CD14-positive monocyte (primary cell): ENCODE measurements at regions not wholly inside any gene's neighbourhood (a gene's known extent, or its start where the extent isn't known, plus 50 kb on each side); places are given as distances from the start of the nearest gene placed in this dataset.

Experiments used
- DNase-seq, 3 donors: peaks; one replicate each; pipeline ENCODE4 v3.0.0-alpha.2; 2011 to 2022
- H2AFZ ChIP-seq: 2 replicates; pipeline ENCODE4 v1.6.0; 2012; ENCODE audit warnings: mild to moderate bottlenecking, low read depth, low read length, inconsistent platforms; ENCODE audit not compliant: insufficient read depth, poor library complexity, severe bottlenecking
- H3K27ac ChIP-seq, 2 donors: 1 replicate in 1 of 2; 2 replicates in 1 of 2; pipeline ENCODE4 v1.5.1; 2012 to 2013; ENCODE audit warnings: low read length in 2 of 2, control low read depth in 1 of 2, inconsistent platforms in 1 of 2, low read depth in 1 of 2, mild to moderate bottlenecking in 1 of 2
- H3K27me3 ChIP-seq, 2 donors: one replicate each; pipeline versions ENCODE4 v1.6.0 to v1.6.1; 2011 to 2013; ENCODE audit warnings: low read length in 2 of 2; ENCODE audit not compliant: control insufficient read depth in 2 of 2, insufficient read depth in 2 of 2
- H3K36me3 ChIP-seq, 2 donors: replicated peaks in 1 of 2; 1 replicate in 1 of 2; 2 replicates in 1 of 2; pipeline versions ENCODE4 v1.5.1 to v1.6.1; 2012 to 2013; ENCODE audit warnings: low read length in 2 of 2, control low read depth in 1 of 2, inconsistent platforms in 1 of 2, mild to moderate bottlenecking in 1 of 2; ENCODE audit not compliant: insufficient read depth in 2 of 2, control insufficient read depth in 1 of 2
- H3K4me1 ChIP-seq, 2 donors: 1 replicate in 1 of 2; 2 replicates in 1 of 2; pipeline versions ENCODE4 v1.5.1 to v1.6.1; 2012 to 2013; ENCODE audit warnings: low read length in 2 of 2, control low read depth in 1 of 2, inconsistent platforms in 1 of 2, mild to moderate bottlenecking in 1 of 2, moderate library complexity in 1 of 2; ENCODE audit not compliant: insufficient read depth in 2 of 2, control insufficient read depth in 1 of 2
- H3K4me2 ChIP-seq: replicated peaks from 2 replicates; pipeline ENCODE3; 2012; ENCODE audit warnings: low read length, moderate library complexity, mild to moderate bottlenecking; ENCODE audit not compliant: poor library complexity, severe bottlenecking; ENCODE audit errors: extremely low read depth
- H3K4me3 ChIP-seq, 3 experiments: fragments of 200-600 bp in 1 of 3; sonication (generic) in 1 of 3; replicated peaks in 1 of 3; 1 replicate in 2 of 3; 2 replicates in 1 of 3; pipeline ENCODE4 v1.5.1; 2011 to 2013; ENCODE audit warnings: low read length in 3 of 3, mild to moderate bottlenecking in 3 of 3, control low read depth in 2 of 3, low read depth in 2 of 3, inconsistent platforms in 1 of 3, moderate library complexity in 1 of 3
- H3K79me2 ChIP-seq: 2 replicates; pipeline ENCODE4 v1.6.0; 2012; ENCODE audit warnings: mild to moderate bottlenecking, control low read depth, inconsistent platforms, low read length, moderate library complexity; ENCODE audit not compliant: insufficient read depth
- H3K9ac ChIP-seq: 2 replicates; pipeline ENCODE4 v1.6.0; 2017; ENCODE audit warnings: low read length, mild to moderate bottlenecking; ENCODE audit not compliant: insufficient read depth, poor library complexity, severe bottlenecking
- H3K9me3 ChIP-seq, 2 donors: replicated peaks in 1 of 2; 1 replicate in 1 of 2; 2 replicates in 1 of 2; pipeline versions ENCODE4 v1.5.1 to v1.6.1; 2012 to 2013; ENCODE audit warnings: low read length in 2 of 2, control low read depth in 1 of 2; ENCODE audit not compliant: control insufficient read depth in 1 of 2, insufficient read depth in 1 of 2
- H4K20me1 ChIP-seq: 2 replicates; pipeline ENCODE4 v1.6.0; 2012; ENCODE audit warnings: mild to moderate bottlenecking, low read length, control low read depth, moderate library complexity; ENCODE audit not compliant: insufficient read depth
- H3K27ac Mint-ChIP-seq, 7 donors: one replicate each; pipeline ENCODE4 v1.8.0; 2020; ENCODE audit warnings: mild to moderate bottlenecking in 7 of 7, mixed read lengths in 7 of 7, moderate library complexity in 6 of 7, inconsistent platforms in 2 of 7
- H3K27me3 Mint-ChIP-seq, 3 donors: one replicate each; pipeline ENCODE4 v1.8.0; 2021 to 2022; ENCODE audit warnings: low read depth in 3 of 3, mild to moderate bottlenecking in 3 of 3, mixed read lengths in 3 of 3, moderate library complexity in 3 of 3, inconsistent platforms in 1 of 3
- H3K36me3 Mint-ChIP-seq, 2 donors: one replicate each; pipeline ENCODE4 v1.8.0; 2020; ENCODE audit warnings: mixed read lengths in 2 of 2, inconsistent platforms in 1 of 2, mild to moderate bottlenecking in 1 of 2
- H3K4me1 Mint-ChIP-seq: one replicate; pipeline ENCODE4 v1.8.0; 2020; ENCODE audit warnings: mild to moderate bottlenecking, mixed read lengths
- H3K4me3 Mint-ChIP-seq, 2 donors: one replicate each; pipeline ENCODE4 v1.8.0; 2020; ENCODE audit warnings: mild to moderate bottlenecking in 2 of 2, mixed read lengths in 2 of 2, moderate library complexity in 1 of 2
- H3K9me3 Mint-ChIP-seq, 7 donors: one replicate each; pipeline ENCODE4 v1.8.0; 2020 to 2022; ENCODE audit warnings: mixed read lengths in 7 of 7, mild to moderate bottlenecking in 6 of 7, moderate library complexity in 6 of 7, inconsistent platforms in 2 of 7
- CTCF ChIP-seq: fragments of 200-600 bp; IDR thresholded peaks from one replicate; pipeline ENCODE4 v1.8.0; 2022; ENCODE audit warnings: antibody characterized with exemption, mild to moderate bottlenecking
- WGBS: methylation state at CpG from one replicate; pipeline ENCODE4 v1.1.5; 2013; ENCODE audit warnings: missing lambda C conversion rate; ENCODE audit not compliant: insufficient coverage; 5-methylcytosine and 5-hydroxymethylcytosine counted together
- intact Hi-C, 2 donors: fragments of 100-400 bp; cut with micrococcal nuclease; formaldehyde crosslinking; loops; one replicate each; pipeline versions ENCODE4 v1.15.0 to v1.15.1; 2023

- Mint-ChIP-seq H3K27me3 (peaks cover 3 to 6% (median 3%) of the 10 kb centered on the region in 3 donors), H3K9me3 (peaks cover 3 to 15% (median 5%) of the 10 kb centered on the region in 7 donors), H3K27ac (no peak overlapping the region), H3K36me3 (no peaks in the 10 kb centered on the region), H3K4me1 (no peaks in the 10 kb centered on the region), H3K4me3 (no peak overlapping the region)
- H3K4me2 ChIP-seq = no peak overlapping the region
- H4K20me1 ChIP-seq = no peaks in the 10 kb centered on the region
- no peaks in the 10 kb centered on the region for H3K9me3 ChIP-seq
- H3K4me1 ChIP-seq = no peaks in the 10 kb centered on the region
- no peaks in the 10 kb centered on the region for H3K79me2 ChIP-seq
- H3K9ac ChIP-seq = no peak overlapping the region
- no peak overlapping the region for H2AFZ ChIP-seq
- H3K27ac ChIP-seq = no peak overlapping the region
- DNase-seq = no peak
- intact Hi-C loops = no loop called here
- H3K36me3 ChIP-seq = no peaks in the 10 kb centered on the region
- no peaks in the 10 kb centered on the region for H3K27me3 ChIP-seq
- WGBS = 100% methylated on average over 1 of the region's 1 CpG
- no peak for TF ChIP-seq CTCF
- no peak overlapping the region for H3K4me3 ChIP-seq
These were observed 228.7 kb downstream of the SHOX start for GRCh38 chrX:859329-859728.

GRCh38 chrX:858542-859078, 228.0 kb downstream of the SHOX start:
- Histone ChIP-seq H3K79me2 (no peaks in the 10 kb centered on the region), H3K9me3 (no peaks in the 10 kb centered on the region), H3K36me3 (no peaks in the 10 kb centered on the region), H4K20me1 (no peaks in the 10 kb centered on the region), H3K9ac (no peak overlapping the region), H3K27me3 (no peaks in the 10 kb centered on the region), H3K4me2 (no peak overlapping the region), H2AFZ (no peak overlapping the region), H3K4me3 (no peak overlapping the region), H3K27ac (no peak overlapping the region), H3K4me1 (no peaks in the 10 kb centered on the region)
- no peak overlapping the region for H3K27ac Mint-ChIP-seq
- no peaks in the 10 kb centered on the region for H3K4me1 Mint-ChIP-seq
- no peak for TF ChIP-seq CTCF
- H3K9me3 Mint-ChIP-seq = peaks cover 3 to 20% (median 5%) of the 10 kb centered on the region in 7 donors
- no CpG with 5 or more reads among the region's 1 CpG for WGBS
- no peak for DNase-seq
- H3K27me3 Mint-ChIP-seq = peaks cover 3 to 6% (median 3%) of the 10 kb centered on the region in 3 donors
- intact Hi-C loops = no loop called here
- no peaks in the 10 kb centered on the region for H3K36me3 Mint-ChIP-seq
- no peak overlapping the region for H3K4me3 Mint-ChIP-seq
